Activated CD8-positive, alpha-beta T cell treated with anti-CD3 and anti-CD28 coated beads for 36 hours (primary cell): ENCODE measurements at regions not wholly inside any gene's neighbourhood (a gene's known extent, or its start where the extent isn't known, plus 50 kb on each side); places are given as distances from the start of the nearest gene placed in this dataset.

Experiments used
- ATAC-seq: fragments of 200-7000 bp; cut with Tn5 transposase; one replicate; pipeline ENCODE4 v1.10.0; 2021; ENCODE audit warnings: mild to moderate bottlenecking, moderate library complexity
- CTCF ChIA-PET: fragments of 350-600 bp; sonication (Branson Sonifier 250); formaldehyde crosslinking; loops from one replicate; lab custom pipeline; 2021; ENCODE audit warnings: antibody characterized with exemption; lab: Charles Lee
- POLR2A ChIA-PET: fragments of 350-600 bp; sonication (Branson Sonifier 250); formaldehyde crosslinking; loops from one replicate; lab custom pipeline; 2021; ENCODE audit warnings: antibody characterized with exemption; lab: Charles Lee
- DNase-seq: peaks from one replicate; pipeline ENCODE4 v3.0.0-alpha.2; 2020
- H3K27ac Mint-ChIP-seq: one replicate; pipeline ENCODE4 v1.8.0; 2021; ENCODE audit warnings: mild to moderate bottlenecking, mixed read lengths
- H3K27me3 Mint-ChIP-seq: one replicate; pipeline ENCODE4 v1.8.0; 2021; ENCODE audit warnings: mixed read lengths
- H3K36me3 Mint-ChIP-seq: one replicate; pipeline ENCODE4 v1.8.0; 2021; ENCODE audit warnings: low read depth, mixed read lengths
- H3K4me1 Mint-ChIP-seq: one replicate; pipeline ENCODE4 v1.8.0; 2021; ENCODE audit warnings: low read depth, mixed read lengths
- H3K4me3 Mint-ChIP-seq: one replicate; pipeline ENCODE4 v1.8.0; 2021; ENCODE audit warnings: mild to moderate bottlenecking, moderate library complexity, mixed read lengths
- H3K9me3 Mint-ChIP-seq: one replicate; pipeline ENCODE4 v1.8.0; 2021; ENCODE audit warnings: mixed read lengths
- CTCF ChIP-seq: fragments of 200-600 bp; IDR thresholded peaks from one replicate; pipeline ENCODE4 v1.8.0; 2022; ENCODE audit warnings: antibody characterized with exemption, mild to moderate bottlenecking
- intact Hi-C: fragments of 100-400 bp; cut with micrococcal nuclease; formaldehyde crosslinking; loops from one replicate; pipeline ENCODE4 v1.10.0; 2022

DNA sequence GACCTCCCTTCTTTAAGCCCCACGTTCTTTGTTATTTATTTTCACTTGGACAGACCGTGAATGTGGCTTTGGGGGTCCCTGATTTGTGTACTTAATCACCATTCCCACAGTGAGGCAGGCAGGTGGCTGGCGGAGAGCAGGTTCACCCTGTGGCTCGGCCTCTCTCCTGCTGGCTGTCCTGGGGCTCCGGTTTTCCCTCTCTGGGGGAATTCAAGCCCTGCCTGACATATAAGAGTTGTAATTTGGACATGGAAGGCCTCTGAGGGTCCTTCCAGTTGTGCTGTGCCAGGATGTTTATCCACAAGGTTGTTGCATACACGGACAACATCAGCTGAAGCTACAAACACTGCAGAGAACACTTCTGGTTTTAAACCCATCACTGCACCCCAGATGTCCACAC lies 824.5 kb downstream of the TBC1D22A start:
- no peak for DNase-seq
- no peak for ATAC-seq
- Mint-ChIP-seq H3K4me3 (no peak overlapping the region), H3K27me3 (peaks cover 3% of the 10 kb centered on the region), H3K27ac (no peak overlapping the region), H3K4me1 (no peaks in the 10 kb centered on the region), H3K36me3 (no peaks in the 10 kb centered on the region), H3K9me3 (peaks cover 8% of the 10 kb centered on the region)
- ChIA-PET POLR2A (no interaction called here), CTCF (no interaction called here)
- intact Hi-C loops: no loop called here
- no peak for TF ChIP-seq CTCF

DNA sequence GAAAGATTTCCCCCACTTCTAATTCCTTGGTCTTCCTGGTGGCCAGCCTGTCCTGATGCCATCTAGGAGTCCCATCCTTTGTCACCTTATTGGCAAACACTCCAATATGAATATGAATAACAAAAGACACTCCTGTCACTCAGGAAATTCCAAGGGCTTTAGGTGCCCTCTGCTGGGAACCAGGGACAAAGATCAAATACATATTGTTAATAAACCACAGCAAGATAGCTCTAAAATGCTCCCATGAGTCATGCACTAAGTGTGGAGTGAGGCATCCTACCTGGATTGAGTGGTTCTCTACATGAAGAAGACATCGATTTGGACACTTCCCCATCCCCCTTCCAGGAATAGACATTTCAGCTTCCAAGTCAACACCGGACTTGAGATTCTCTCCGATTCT lies 823.6 kb downstream of the TBC1D22A start:
- DNase-seq (no peak), ATAC-seq (no peak)
- Mint-ChIP-seq H3K4me3 (no peak overlapping the region), H3K4me1 (no peaks in the 10 kb centered on the region), H3K36me3 (no peaks in the 10 kb centered on the region), H3K27ac (no peak overlapping the region), H3K9me3 (peaks cover 8% of the 10 kb centered on the region), H3K27me3 (peaks cover 3% of the 10 kb centered on the region)
- ChIA-PET POLR2A (no interaction called here), CTCF (no interaction called here)
- TF ChIP-seq CTCF: no peak
- intact Hi-C loops: no loop called here

DNA sequence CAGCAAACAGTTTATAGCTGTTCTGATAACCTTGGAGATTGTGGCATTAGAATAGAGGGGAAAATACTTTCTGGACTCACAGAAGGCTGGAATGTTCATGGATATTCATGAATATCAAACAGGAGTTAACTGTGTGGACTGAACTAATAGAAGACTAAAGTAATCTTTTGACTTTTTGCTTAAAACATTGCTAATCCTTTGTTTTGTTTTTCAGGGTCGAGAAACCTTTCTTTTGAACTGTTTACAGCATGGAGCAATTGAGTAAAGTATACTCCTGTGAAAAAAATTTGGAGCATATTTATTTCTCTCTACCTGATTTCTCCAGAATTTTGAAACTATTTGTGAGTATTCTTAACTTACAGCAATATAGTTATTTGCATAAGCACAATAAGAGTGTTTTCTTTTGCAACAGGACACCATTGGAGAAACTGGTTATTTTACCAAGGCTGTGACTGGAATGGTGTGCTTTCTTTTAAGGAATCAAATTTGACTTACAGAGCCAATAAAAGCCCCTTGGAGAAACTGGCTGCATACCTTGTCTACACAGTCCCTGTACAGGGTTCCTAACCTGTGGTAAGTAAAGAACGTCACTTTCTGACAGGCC lies 821.6 kb downstream of the TBC1D22A start:
- ChIA-PET CTCF (no interaction called here), POLR2A (no interaction called here)
- ATAC-seq: no peak
- no peak for TF ChIP-seq CTCF
- Mint-ChIP-seq H3K27ac (no peak overlapping the region), H3K36me3 (no peaks in the 10 kb centered on the region), H3K4me3 (no peak overlapping the region), H3K4me1 (no peaks in the 10 kb centered on the region), H3K27me3 (peaks cover 3% of the 10 kb centered on the region), H3K9me3 (peaks cover 8% of the 10 kb centered on the region)
- intact Hi-C loops: no loop called here
- DNase-seq: no peak

DNA sequence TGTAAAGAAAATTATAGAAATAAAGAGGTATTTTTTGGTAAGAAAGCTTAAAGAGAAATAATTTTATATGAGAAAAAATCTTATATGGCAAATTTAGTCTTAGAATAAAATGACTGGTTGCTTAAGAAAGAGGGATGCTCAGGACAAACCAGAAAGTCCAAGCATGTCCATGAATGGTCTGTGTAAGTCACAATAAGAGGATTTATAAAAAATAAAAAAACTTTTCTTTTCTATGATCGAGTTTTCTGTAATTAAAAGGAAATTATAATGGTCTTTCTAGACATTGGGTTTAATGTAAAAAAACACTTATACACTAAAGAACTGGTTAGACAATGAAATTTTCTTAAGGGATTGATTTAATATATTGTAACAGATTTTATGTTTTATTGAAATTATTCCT lies 819.6 kb downstream of the TBC1D22A start:
- DNase-seq: no peak
- intact Hi-C loops: no loop called here
- ChIA-PET POLR2A (no interaction called here), CTCF (no interaction called here)
- no peak overlapping the region for H3K27ac Mint-ChIP-seq
- H3K4me3 Mint-ChIP-seq: no peak overlapping the region
- no peaks in the 10 kb centered on the region for H3K4me1 Mint-ChIP-seq
- no peak for TF ChIP-seq CTCF
- no peaks in the 10 kb centered on the region for H3K36me3 Mint-ChIP-seq
- H3K27me3 Mint-ChIP-seq: peaks cover 1% of the 10 kb centered on the region
- no peak for ATAC-seq
- H3K9me3 Mint-ChIP-seq: peaks cover 8% of the 10 kb centered on the region

- H3K4me1 Mint-ChIP-seq: no peaks in the 10 kb centered on the region
Measured at GRCh38 chr22:47580121-47580520, 817.7 kb downstream of the TBC1D22A start.

More at GRCh38 chr22:47580121-47580520, 817.7 kb downstream of the TBC1D22A start:
- H3K4me3 Mint-ChIP-seq: no peak overlapping the region
- H3K27ac Mint-ChIP-seq: no peak overlapping the region
- no peak for DNase-seq
- CTCF ChIA-PET: interaction anchor here (1.5 kb wide), 1 partner anchor 366 kb away, joined by 4 read pairs; no protein-coding TSS in a partner anchor
- H3K36me3 Mint-ChIP-seq: no peaks in the 10 kb centered on the region
- ATAC-seq: no peak
- POLR2A ChIA-PET: no interaction called here
- H3K9me3 Mint-ChIP-seq: peaks cover 8% of the 10 kb centered on the region
- no peak for TF ChIP-seq CTCF
- intact Hi-C loops: no loop called here
- H3K27me3 Mint-ChIP-seq: peaks cover 2% of the 10 kb centered on the region
